Bronchial epithelial cell (primary cell): ENCODE measurements at regions not wholly inside any gene's neighbourhood (a gene's known extent, or its start where the extent isn't known, plus 50 kb on each side); places are given as distances from the start of the nearest gene placed in this dataset.
"Not testable (repeated sequence)": the region's sequence is repeated elsewhere in the genome, so short reads cannot be mapped to it uniquely, and the experiment has no call there.

Experiments
- DNase-seq: peaks from one replicate; pipeline ENCODE4 v3.0.0-alpha.2; 2010; ENCODE audit warnings: low read depth
- FAIRE-seq: peaks from 2 replicates; lab custom pipeline; 2011; peaks lifted over from hg19 to GRCh38; lab: Jason Lieb, UNC
- H3K27me3 ChIP-seq: 2 replicates; pipeline ENCODE4 v1.5.1; 2011; ENCODE audit warnings: low read length; ENCODE audit not compliant: control insufficient read depth, insufficient read depth
- H3K36me3 ChIP-seq: 2 replicates; pipeline ENCODE4 v1.5.1; 2011; ENCODE audit warnings: low read length; ENCODE audit not compliant: control insufficient read depth, insufficient read depth
- H3K4me3 ChIP-seq: 2 replicates; pipeline ENCODE4 v1.5.1; 2011; ENCODE audit warnings: mild to moderate bottlenecking, low read depth, low read length, control low read depth
- CTCF ChIP-seq: IDR thresholded peaks from 2 replicates; pipeline ENCODE4 v1.5.1; 2011; ENCODE audit warnings: mild to moderate bottlenecking, moderate library complexity, low read length, control low read depth, inconsistent platforms; ENCODE audit not compliant: insufficient read depth, severe bottlenecking

- DNase-seq, result no peak
- TF ChIP-seq CTCF, result no peak
- Histone ChIP-seq H3K4me3 (no peak overlapping the region), H3K36me3 (no peaks in the 10 kb centered on the region), H3K27me3 (no peaks in the 10 kb centered on the region)
- no peak for FAIRE-seq
Observed at GRCh38 chr7:47056731-47057130, 525.2 kb downstream of the TNS3 start.

- not testable (repeated sequence) for H3K4me3 ChIP-seq, FAIRE-seq, H3K36me3 ChIP-seq, H3K27me3 ChIP-seq, DNase-seq
Observed at GRCh38 chr7:47052541-47053208, 529.2 kb downstream of the TNS3 start.

- Histone ChIP-seq H3K4me3 (no peak overlapping the region), H3K36me3 (no peaks in the 10 kb centered on the region), H3K27me3 (no peaks in the 10 kb centered on the region)
- FAIRE-seq, result no peak
- no peak for TF ChIP-seq CTCF
- DNase-seq, result no peak
Observed at GRCh38 chr7:47049234-47049774, 532.6 kb downstream of the TNS3 start.

DNA sequence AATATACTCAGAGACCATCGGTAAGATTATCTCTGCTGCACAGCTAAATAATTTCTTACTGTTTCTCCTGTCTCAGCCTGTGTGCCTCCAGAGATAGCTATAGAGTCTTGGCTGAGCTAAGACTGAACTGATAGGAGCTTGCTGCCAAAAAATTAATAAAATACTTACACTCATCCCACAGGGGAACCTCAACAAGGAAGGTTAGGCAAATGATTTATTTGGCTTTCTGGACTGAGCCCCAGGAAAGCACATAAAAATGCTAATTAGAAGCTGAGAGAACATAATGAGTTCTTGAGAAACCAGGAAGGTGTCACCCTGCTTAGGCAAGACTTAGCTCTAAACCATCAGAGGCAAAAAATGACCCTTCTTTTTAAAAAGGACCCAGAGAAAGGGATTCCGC is 534.5 kb downstream of the TNS3 start:
- TF ChIP-seq CTCF, result no peak
- Histone ChIP-seq H3K4me3 (no peak overlapping the region), H3K27me3 (no peaks in the 10 kb centered on the region), H3K36me3 (no peaks in the 10 kb centered on the region)
- no peak for FAIRE-seq
- DNase-seq, result no peak

- DNase-seq, result no peak
Observed at GRCh38 chr7:47046949-47047348, 535.0 kb downstream of the TNS3 start.

More at GRCh38 chr7:47046949-47047348, 535.0 kb downstream of the TNS3 start:
- no peaks in the 10 kb centered on the region for H3K27me3 ChIP-seq
- TF ChIP-seq CTCF, result no peak
- no peak for FAIRE-seq
- no peaks in the 10 kb centered on the region for H3K36me3 ChIP-seq
- H3K4me3 ChIP-seq, result no peak overlapping the region
